A549 (cell line): ENCODE measurements at regions not wholly inside any gene's neighbourhood (a gene's known extent, or its start where the extent isn't known, plus 50 kb on each side); places are given as distances from the start of the nearest gene placed in this dataset.
A peak's percentile ranks its signal among the peaks of the same experiment; 100 is the strongest.

Source experiments
- ATAC-seq, 2 experiments: fragments of 200-7000 bp in 1 of 2; fragments of >200 bp in 1 of 2; cut with Nextera tagmentation in 1 of 2; cut with Tn5 transposase in 1 of 2; 3 replicates each; pipeline versions ENCODE4 v1.8.0 to v1.9.1; 2018 to 2020; ENCODE audit warnings: mild to moderate bottlenecking in 1 of 2, moderate library complexity in 1 of 2
- CTCF ChIA-PET: fragments of 300-600 bp; sonication (Branson Sonifier 250); formaldehyde crosslinking; extraction: SDS; loops from one replicate; lab custom pipeline; 2021; ENCODE audit warnings: antibody characterized with exemption, inconsistent platforms; lab: Yijun Ruan, JAX
- POLR2A ChIA-PET: fragments of 350-600 bp; formaldehyde crosslinking; extraction: SDS; loops from one replicate; lab custom pipeline; 2021; ENCODE audit warnings: antibody characterized with exemption, inconsistent platforms; lab: Yijun Ruan, JAX
- DNase-seq, 2 experiments: peaks; one replicate each; pipeline versions ENCODE4 v3.0.0 to v3.0.0-alpha.2; 2011 to 2016; ENCODE audit warnings: low read depth in 1 of 2, low spot score in 1 of 2
- FAIRE-seq: peaks from 2 replicates; lab custom pipeline; 2011; peaks lifted over from hg19 to GRCh38; lab: Jason Lieb, UNC
- H3K27ac ChIP-seq, 2 experiments: fragments of >200 bp; sonication (Bioruptor Twin); formaldehyde crosslinking; 3 replicates each; pipeline ENCODE4 v1.5.1; 2016 to 2017
- H3K4me1 ChIP-seq: fragments of >200 bp; sonication (Bioruptor Twin); formaldehyde crosslinking; 3 replicates; pipeline ENCODE4 v1.6.1; 2016
- H3K4me2 ChIP-seq: fragments of >200 bp; sonication (Bioruptor Twin); formaldehyde crosslinking; 3 replicates; pipeline ENCODE4 v1.6.1; 2016
- H3K4me3 ChIP-seq: fragments of >200 bp; sonication (Bioruptor Twin); formaldehyde crosslinking; 3 replicates; pipeline ENCODE4 v1.5.1; 2016
- H3K9me3 ChIP-seq: fragments of >200 bp; sonication (Bioruptor Twin); formaldehyde crosslinking; 3 replicates; pipeline ENCODE4 v1.6.1; 2016
- BHLHE40 ChIP-seq: IDR thresholded peaks from 2 replicates; pipeline ENCODE4 v1.6.1; 2012; ENCODE audit warnings: low read depth, low read length, inconsistent platforms
- CHD4 ChIP-seq: fragments of 200-600 bp; sonication (generic); IDR thresholded peaks from 2 replicates; pipeline ENCODE4 v1.6.1; 2016; ENCODE audit warnings: antibody characterized with exemption, mild to moderate bottlenecking, borderline replicate concordance
- EHMT2 ChIP-seq: fragments of 200-600 bp; sonication (generic); IDR thresholded peaks from 2 replicates; pipeline ENCODE4 v1.6.1; 2016; ENCODE audit warnings: antibody characterized with exemption, low read depth, mild to moderate bottlenecking, moderate library complexity
- ELK1 ChIP-seq: fragments of 150-350 bp; IDR thresholded peaks from 2 replicates; pipeline ENCODE4 v1.6.1; 2014; ENCODE audit warnings: low read depth, mild to moderate bottlenecking, low read length
- HMGXB4 ChIP-seq: fragments of 250-450 bp; sonication (Bioruptor Pico); IDR thresholded peaks from 2 replicates; pipeline ENCODE4 v1.5.0; 2021; ENCODE audit warnings: mild to moderate bottlenecking, moderate library complexity, borderline replicate concordance
- HOXB13 ChIP-seq: fragments of 250-450 bp; sonication (Bioruptor Pico); IDR thresholded peaks from 2 replicates; pipeline ENCODE4 v1.5.0; 2020; ENCODE audit warnings: low read depth, mild to moderate bottlenecking, moderate library complexity
- KDM5A ChIP-seq: fragments of 200-600 bp; sonication (generic); IDR thresholded peaks from 2 replicates; pipeline ENCODE4 v1.6.1; 2016; ENCODE audit warnings: antibody characterized with exemption, mild to moderate bottlenecking
- MAFK ChIP-seq: fragments of 450-650 bp; IDR thresholded peaks from 2 replicates; pipeline ENCODE4 v1.6.1; 2014; ENCODE audit not compliant: partially characterized antibody
- MAZ ChIP-seq: fragments of 150-350 bp; IDR thresholded peaks from 2 replicates; pipeline ENCODE4 v1.6.1; 2014; ENCODE audit warnings: antibody characterized with exemption, low read depth, low read length, borderline replicate concordance
- PBX3 ChIP-seq: IDR thresholded peaks from 2 replicates; pipeline ENCODE4 v1.6.1; 2012
- PHF8 ChIP-seq: fragments of 200-600 bp; sonication (generic); IDR thresholded peaks from 2 replicates; pipeline ENCODE4 v1.6.1; 2016; ENCODE audit warnings: low read depth, mild to moderate bottlenecking, antibody characterized with exemption, moderate library complexity, borderline replicate concordance
- POLR2A ChIP-seq: IDR thresholded peaks from 2 replicates; pipeline ENCODE4 v1.6.1; 2012; ENCODE audit warnings: mild to moderate bottlenecking, low read length
- REST ChIP-seq: fragments of 200-600 bp; sonication (generic); IDR thresholded peaks from 2 replicates; pipeline ENCODE4 v1.6.1; 2016; ENCODE audit warnings: antibody characterized with exemption, mild to moderate bottlenecking, moderate library complexity
- RNF2 ChIP-seq: fragments of 200-600 bp; sonication (generic); IDR thresholded peaks from 2 replicates; pipeline ENCODE4 v1.6.1; 2016; ENCODE audit warnings: low read depth, mild to moderate bottlenecking, antibody characterized with exemption, moderate library complexity, borderline replicate concordance
- SMC3 ChIP-seq: fragments of >200 bp; sonication (Bioruptor Twin); formaldehyde crosslinking; IDR thresholded peaks from 3 replicates; pipeline ENCODE4 v1.6.1; 2018; ENCODE audit warnings: inconsistent platforms
- USF2 ChIP-seq: fragments of 450-650 bp; IDR thresholded peaks from 2 replicates; pipeline ENCODE4 v1.6.1; 2014; ENCODE audit warnings: antibody characterized with exemption
- ZSCAN20 ChIP-seq: fragments of 250-450 bp; sonication (Bioruptor Pico); IDR thresholded peaks from 2 replicates; pipeline ENCODE4 v1.8.0; 2022; ENCODE audit warnings: mild to moderate bottlenecking, moderate library complexity
- WGBS: methylation state at CpG from one replicate; pipeline ENCODE4 v1.1.6; 2017; ENCODE audit errors: missing lambda C conversion rate; 5-methylcytosine and 5-hydroxymethylcytosine counted together

GRCh38 chr3:193863657-193864357 is 270.8 kb downstream of the OPA1 start:
- Histone ChIP-seq H3K4me3 (no peak overlapping the region), H3K4me1 (peaks cover 17% of the 10 kb centered on the region), H3K9me3 (no peaks in the 10 kb centered on the region), H3K27ac (no peak overlapping the region), H3K4me2 (no peak overlapping the region)
- FAIRE-seq: no peak
- WGBS: 89% methylated on average over 9 of the region's 9 CpGs
- CTCF ChIA-PET: interaction anchor here (1.6 to 1.8 kb wide), 2 partner anchors 8 to 55 kb away, joined by 3 to 4 read pairs; no protein-coding TSS in a partner anchor
- POLR2A ChIA-PET: no interaction called here
- DNase-seq: no peak
- ATAC-seq: no peak
- no peak for TF ChIP-seq CHD4
- TF ChIP-seq REST: peak; percentile 38; the same call in 1 of the 2 replicates

- CTCF ChIA-PET: interaction anchor here (1.8 kb wide), 1 partner anchor 10 kb away, joined by 4 read pairs; no protein-coding TSS in a partner anchor
- H3K9me3 ChIP-seq: no peaks in the 10 kb centered on the region
- H3K27ac ChIP-seq: peak overlapping the region in 1 of 2 experiments; percentile 24; a peak in 1 of 6 replicates
- no peak for FAIRE-seq
- 100% methylated on average over 1 of the region's 1 CpG for WGBS
- no peak for ATAC-seq
- H3K4me2 ChIP-seq: peak overlapping the region; percentile 37; the same call in 1 of the 3 replicates
- POLR2A ChIA-PET: no interaction called here
- peaks cover 32% of the 10 kb centered on the region for H3K4me1 ChIP-seq
- no peak for DNase-seq
- no peak overlapping the region for H3K4me3 ChIP-seq
- TF ChIP-seq USF2: no peak
- no peak for TF ChIP-seq REST
- TF ChIP-seq SMC3: no peak
- no peak for TF ChIP-seq PHF8
- TF ChIP-seq ELK1: no peak
- no peak for TF ChIP-seq MAFK
- no peak for TF ChIP-seq BHLHE40
- TF ChIP-seq POLR2A: no peak
- TF ChIP-seq RNF2: no peak
- no peak for TF ChIP-seq HMGXB4 (CRISPR knock-in tag)
- no peak for TF ChIP-seq PBX3
- TF ChIP-seq MAZ: no peak
- no peak for TF ChIP-seq KDM5A
- no peak for TF ChIP-seq HOXB13 (CRISPR knock-in tag)
- no peak for TF ChIP-seq EHMT2
- no peak for TF ChIP-seq ZSCAN20 (CRISPR knock-in tag)
Measured at GRCh38 chr3:193865339-193865738, 270.6 kb upstream of the HES1 start.
